Left lung (tissue), 4 donors: ENCODE measurements at regions not wholly inside any gene's neighbourhood (a gene's known extent, or its start where the extent isn't known, plus 50 kb on each side); places are given as distances from the start of the nearest gene placed in this dataset.

Experiments used
- ATAC-seq: fragments of 200-7000 bp; cut with Tn5 transposase; one replicate; pipeline ENCODE4 v1.9.1; 2020; ENCODE audit warnings: moderate library complexity
- DNase-seq, 4 donors: peaks; one replicate each; pipeline ENCODE4 v3.0.0-alpha.2; 2013 to 2020
- H3K27ac ChIP-seq, 2 donors: fragments of 200-600 bp; sonication (generic) in 1 of 2; one replicate each; pipeline versions ENCODE4 v1.5.0 to v1.8.0; 2020 to 2021
- H3K27me3 ChIP-seq, 2 donors: fragments of 200-600 bp; sonication (generic) in 1 of 2; one replicate each; pipeline versions ENCODE4 v1.5.0 to v1.8.0; 2020 to 2021
- H3K36me3 ChIP-seq, 2 donors: fragments of 200-600 bp; sonication (generic) in 1 of 2; one replicate each; pipeline versions ENCODE4 v1.5.0 to v1.8.0; 2020 to 2021
- H3K4me1 ChIP-seq, 2 donors: fragments of 200-600 bp; one replicate each; pipeline ENCODE4 v1.8.0; 2021
- H3K4me3 ChIP-seq, 2 donors: fragments of 200-600 bp; sonication (generic) in 1 of 2; one replicate each; pipeline versions ENCODE4 v1.5.0 to v1.8.0; 2020 to 2021; ENCODE audit warnings: mild to moderate bottlenecking in 1 of 2
- H3K9me3 ChIP-seq, 2 donors: fragments of 200-600 bp; sonication (generic) in 1 of 2; one replicate each; pipeline versions ENCODE4 v1.5.0 to v1.8.0; 2020 to 2021
- CTCF ChIP-seq, 2 donors: fragments of 200-600 bp; sonication (generic) in 1 of 2; IDR thresholded peaks; one replicate each; pipeline versions ENCODE4 v1.5.0 to v1.8.0; 2021; ENCODE audit warnings: antibody characterized with exemption in 2 of 2
- intact Hi-C, 2 donors: fragments of 100-400 bp; cut with DNase I; formaldehyde crosslinking; loops; one replicate each; pipeline versions ENCODE4 v1.11.2 to v1.14.2; 2022
- donor health status: DM: no; HTN: yes; CAD: no.
- donor health status: DM: no; HTN: no; CAD: no.

GRCh38 chr1:228685081-228685660 lies 50.1 kb upstream of the RHOU start:
- H3K9me3 ChIP-seq, result no peaks in the 10 kb centered on the region
- intact Hi-C loops, result no loop called here
- ATAC-seq, result no peak
- peak overlapping the region; percentile 10 to 13 for H3K27ac ChIP-seq
- H3K4me1 ChIP-seq, result no peaks in the 10 kb centered on the region
- no peak for TF ChIP-seq CTCF (IDR thresholded peaks at IDR 0.05)
- no peak for DNase-seq
- H3K36me3 ChIP-seq, result no peaks in the 10 kb centered on the region
- no peaks in the 10 kb centered on the region for H3K27me3 ChIP-seq
- no peak overlapping the region for H3K4me3 ChIP-seq
